ENCODE measurements at regions not wholly inside any gene's neighbourhood (a gene's known extent, or its start where the extent isn't known, plus 50 kb on each side); places are given as distances from the start of the nearest gene placed in this dataset.

- DNase-seq (ENCODE audit: low spot score) = no peak
These were observed 109.1 kb upstream of the GDF10 start for GRCh38 chr10:47190802-47191450.

GRCh38 chr10:47192273-47192672 is 107.7 kb upstream of the GDF10 start:
- DNase-seq (ENCODE audit: low spot score) = no peak

- no peak for DNase-seq (ENCODE audit: low spot score)
These were observed 106.3 kb upstream of the GDF10 start for GRCh38 chr10:47193666-47194065.

- no peak for DNase-seq (ENCODE audit: low spot score)
These were observed 104.6 kb upstream of the GDF10 start for GRCh38 chr10:47195274-47195885.

- DNase-seq (ENCODE audit: low spot score) = no peak
These were observed 103.3 kb upstream of the GDF10 start for GRCh38 chr10:47196691-47197090.

- no peak for DNase-seq (ENCODE audit: low spot score)
These were observed 101.8 kb upstream of the GDF10 start for GRCh38 chr10:47198221-47198620.

- no peak for DNase-seq (ENCODE audit: low spot score)
These were observed 94.8 kb upstream of the GDF10 start for GRCh38 chr10:47205192-47205591.

- peak; percentile 38 for DNase-seq (ENCODE audit: low spot score)
These were observed 93.3 kb upstream of the GDF10 start for GRCh38 chr10:47206449-47207280.

GRCh38 chr10:47207281-47207615 is 92.7 kb upstream of the GDF10 start:
- DNase-seq (ENCODE audit: low spot score) = no peak

- peak; percentile 14 for DNase-seq (ENCODE audit: low spot score)
These were observed 92.0 kb upstream of the GDF10 start for GRCh38 chr10:47207894-47208469.

- no peak for DNase-seq (ENCODE audit: low spot score)
These were observed 90.5 kb upstream of the GDF10 start for GRCh38 chr10:47209466-47209865.

GRCh38 chr10:47214520-47214919 is 85.5 kb upstream of the GDF10 start:
- no peak for DNase-seq (ENCODE audit: low spot score)

- no peak for DNase-seq (ENCODE audit: low spot score)
These were observed 82.9 kb upstream of the GDF10 start for GRCh38 chr10:47217113-47217512.

GRCh38 chr10:47218803-47219202 is 81.2 kb upstream of the GDF10 start:
- DNase-seq (ENCODE audit: low spot score) = no peak

- no peak for DNase-seq (ENCODE audit: low spot score)
These were observed 77.5 kb upstream of the GDF10 start for GRCh38 chr10:47222461-47222860.

- no peak for DNase-seq (ENCODE audit: low spot score)
These were observed 76.8 kb upstream of the GDF10 start for GRCh38 chr10:47223236-47223635.

GRCh38 chr10:47224546-47225218 is 75.3 kb upstream of the GDF10 start:
- DNase-seq (ENCODE audit: low spot score) = no peak

- DNase-seq (ENCODE audit: low spot score) = no peak
These were observed 74.6 kb upstream of the GDF10 start for GRCh38 chr10:47225219-47225927.

GRCh38 chr10:47225928-47226645 is 73.9 kb upstream of the GDF10 start:
- no peak for DNase-seq (ENCODE audit: low spot score)

- DNase-seq (ENCODE audit: low spot score) = no peak
These were observed 69.5 kb upstream of the GDF10 start for GRCh38 chr10:47230482-47230881.

GRCh38 chr10:47230957-47231356 is 69.0 kb upstream of the GDF10 start:
- DNase-seq (ENCODE audit: low spot score) = no peak
